DOHH2 (cell line): ENCODE measurements at regions not wholly inside any gene's neighbourhood (a gene's known extent, or its start where the extent isn't known, plus 50 kb on each side); places are given as distances from the start of the nearest gene placed in this dataset.

Source experiments
- H3F3A ChIP-seq: fragments of 200-600 bp; sonication (generic), shearing (Covaris generic); 2 replicates; pipeline ENCODE4 v1.6.0; 2016; ENCODE audit warnings: antibody characterized with exemption, mild to moderate bottlenecking; ENCODE audit not compliant: control insufficient read depth, insufficient read depth
- H3K27ac ChIP-seq: fragments of 200-600 bp; sonication (generic); 2 replicates; pipeline ENCODE4 v1.5.1; 2014; ENCODE audit warnings: low read depth, mild to moderate bottlenecking, low read length, moderate library complexity
- H3K27me3 ChIP-seq: fragments of 200-600 bp; sonication (generic); 2 replicates; pipeline ENCODE4 v1.6.1; 2014; ENCODE audit warnings: mild to moderate bottlenecking, low read length, mixed read lengths; ENCODE audit not compliant: control insufficient read depth
- H3K36me3 ChIP-seq: fragments of 200-600 bp; sonication (generic); 2 replicates; pipeline ENCODE4 v1.6.1; 2014; ENCODE audit warnings: mild to moderate bottlenecking, low read length, moderate library complexity, mixed read lengths; ENCODE audit not compliant: control insufficient read depth
- H3K4me1 ChIP-seq: fragments of 200-600 bp; sonication (generic); 2 replicates; pipeline ENCODE4 v1.6.1; 2014; ENCODE audit warnings: mild to moderate bottlenecking, low read length, mixed read lengths; ENCODE audit not compliant: control insufficient read depth
- H3K4me2 ChIP-seq: fragments of 200-600 bp; sonication (generic); 2 replicates; pipeline ENCODE4 v1.6.0; 2014; ENCODE audit warnings: mild to moderate bottlenecking, low read length, moderate library complexity
- H3K4me3 ChIP-seq: fragments of 200-600 bp; sonication (generic); 2 replicates; pipeline ENCODE4 v1.5.1; 2014; ENCODE audit warnings: mild to moderate bottlenecking, low read length, mixed read lengths
- H3K79me2 ChIP-seq: fragments of 200-600 bp; sonication (generic); 2 replicates; pipeline ENCODE4 v1.6.1; 2014; ENCODE audit warnings: mild to moderate bottlenecking, low read length, mixed read lengths; ENCODE audit not compliant: control insufficient read depth
- H3K9me2 ChIP-seq: fragments of 200-600 bp; sonication (generic); replicated peaks from 2 replicates; pipeline ENCODE4 v1.6.1; 2014; ENCODE audit warnings: mild to moderate bottlenecking, low read length, mixed read lengths; ENCODE audit not compliant: control insufficient read depth
- H3K9me3 ChIP-seq: fragments of 200-600 bp; sonication (generic); 2 replicates; pipeline ENCODE4 v1.6.1; 2014; ENCODE audit warnings: antibody characterized with exemption, low read length, mixed read lengths; ENCODE audit not compliant: control insufficient read depth, insufficient read depth
- H4K20me1 ChIP-seq: fragments of 200-600 bp; sonication (generic); 2 replicates; pipeline ENCODE4 v1.6.0; 2014; ENCODE audit warnings: low read depth, mild to moderate bottlenecking, antibody characterized with exemption, low read length, moderate library complexity; ENCODE audit not compliant: control insufficient read depth, insufficient read depth
- EZH2phosphoT487 ChIP-seq: fragments of 200-600 bp; sonication (generic); IDR thresholded peaks from 2 replicates; pipeline ENCODE4 v1.6.1; 2017; ENCODE audit warnings: borderline replicate concordance, mild to moderate bottlenecking, antibody characterized with exemption, low read length, moderate library complexity, mixed read lengths
- TF ChIP-seq, protein P1 (sequence below): fragments of 200-600 bp; sonication (generic); IDR thresholded peaks from one replicate; pipeline ENCODE4 v1.5.1; 2014; ENCODE audit warnings: antibody characterized with exemption, mild to moderate bottlenecking, low read depth, low read length; ENCODE audit not compliant: poor library complexity, severe bottlenecking

DNA sequence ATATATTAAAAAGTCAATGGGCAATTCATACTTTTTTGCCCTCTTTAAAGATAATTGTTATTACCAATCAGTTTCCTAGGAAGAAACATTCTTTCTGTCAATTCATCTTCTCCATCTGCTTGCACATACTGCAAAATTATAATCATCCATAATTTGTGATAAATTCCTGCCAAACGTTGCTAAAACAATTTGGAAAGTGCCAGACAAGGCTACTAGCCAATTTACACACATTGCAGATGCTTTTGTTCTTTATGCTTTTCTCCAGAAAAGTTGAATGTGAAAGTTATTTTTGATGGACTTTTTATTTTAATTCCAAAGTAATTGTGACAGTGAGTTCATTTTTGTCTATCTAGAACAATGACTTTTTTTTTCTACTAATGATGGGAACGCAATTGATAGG is 992.8 kb upstream of the ADGRL2 start:
- H3K27ac ChIP-seq = no peak overlapping the region
- no peaks in the 10 kb centered on the region for H3K79me2 ChIP-seq
- H3F3A ChIP-seq = no peaks in the 10 kb centered on the region
- H3K4me2 ChIP-seq = no peak overlapping the region
- TF ChIP-seq EZH2phosphoT487 = no peak
- TF ChIP-seq, protein P1, sequence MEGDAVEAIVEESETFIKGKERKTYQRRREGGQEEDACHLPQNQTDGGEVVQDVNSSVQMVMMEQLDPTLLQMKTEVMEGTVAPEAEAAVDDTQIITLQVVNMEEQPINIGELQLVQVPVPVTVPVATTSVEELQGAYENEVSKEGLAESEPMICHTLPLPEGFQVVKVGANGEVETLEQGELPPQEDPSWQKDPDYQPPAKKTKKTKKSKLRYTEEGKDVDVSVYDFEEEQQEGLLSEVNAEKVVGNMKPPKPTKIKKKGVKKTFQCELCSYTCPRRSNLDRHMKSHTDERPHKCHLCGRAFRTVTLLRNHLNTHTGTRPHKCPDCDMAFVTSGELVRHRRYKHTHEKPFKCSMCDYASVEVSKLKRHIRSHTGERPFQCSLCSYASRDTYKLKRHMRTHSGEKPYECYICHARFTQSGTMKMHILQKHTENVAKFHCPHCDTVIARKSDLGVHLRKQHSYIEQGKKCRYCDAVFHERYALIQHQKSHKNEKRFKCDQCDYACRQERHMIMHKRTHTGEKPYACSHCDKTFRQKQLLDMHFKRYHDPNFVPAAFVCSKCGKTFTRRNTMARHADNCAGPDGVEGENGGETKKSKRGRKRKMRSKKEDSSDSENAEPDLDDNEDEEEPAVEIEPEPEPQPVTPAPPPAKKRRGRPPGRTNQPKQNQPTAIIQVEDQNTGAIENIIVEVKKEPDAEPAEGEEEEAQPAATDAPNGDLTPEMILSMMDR = no peak
- H3K9me2 ChIP-seq = no peaks in the 10 kb centered on the region; the same call in 1 of the 2 replicates
- no peak overlapping the region for H3K4me3 ChIP-seq
- H3K4me1 ChIP-seq = no peaks in the 10 kb centered on the region
- H3K27me3 ChIP-seq = no peaks in the 10 kb centered on the region
- H3K36me3 ChIP-seq = no peaks in the 10 kb centered on the region
- no peaks in the 10 kb centered on the region for H3K9me3 ChIP-seq
- no peaks in the 10 kb centered on the region for H4K20me1 ChIP-seq

DNA sequence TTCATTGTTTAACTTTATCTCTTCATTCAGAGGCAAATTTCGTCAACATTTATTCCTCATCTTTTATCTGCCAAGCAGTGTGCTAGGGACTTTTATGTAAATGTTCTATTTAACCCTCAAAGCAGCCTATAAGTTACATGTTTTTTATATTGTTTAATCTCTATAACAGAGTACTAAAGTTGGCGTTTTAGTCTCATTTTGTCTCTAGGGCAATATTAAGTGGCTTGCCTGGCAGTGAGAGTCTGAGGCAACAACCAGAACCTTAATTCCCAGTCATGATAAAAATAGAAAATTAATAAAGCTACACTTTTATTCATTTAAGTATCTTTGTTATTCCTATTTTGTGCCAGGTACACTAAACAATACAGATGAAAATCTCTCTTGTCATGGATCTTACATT is 994.3 kb upstream of the ADGRL2 start:
- no peaks in the 10 kb centered on the region for H3K27me3 ChIP-seq
- H4K20me1 ChIP-seq = no peaks in the 10 kb centered on the region
- H3K9me2 ChIP-seq = no peaks in the 10 kb centered on the region; the same call in 1 of the 2 replicates
- H3K4me2 ChIP-seq = no peak overlapping the region
- no peak overlapping the region for H3K27ac ChIP-seq
- H3K4me1 ChIP-seq = no peaks in the 10 kb centered on the region
- no peaks in the 10 kb centered on the region for H3K9me3 ChIP-seq
- no peaks in the 10 kb centered on the region for H3F3A ChIP-seq
- H3K36me3 ChIP-seq = no peaks in the 10 kb centered on the region
- H3K79me2 ChIP-seq = no peaks in the 10 kb centered on the region
- no peak overlapping the region for H3K4me3 ChIP-seq
- TF ChIP-seq EZH2phosphoT487 = no peak
- TF ChIP-seq, protein P1 = no peak

DNA sequence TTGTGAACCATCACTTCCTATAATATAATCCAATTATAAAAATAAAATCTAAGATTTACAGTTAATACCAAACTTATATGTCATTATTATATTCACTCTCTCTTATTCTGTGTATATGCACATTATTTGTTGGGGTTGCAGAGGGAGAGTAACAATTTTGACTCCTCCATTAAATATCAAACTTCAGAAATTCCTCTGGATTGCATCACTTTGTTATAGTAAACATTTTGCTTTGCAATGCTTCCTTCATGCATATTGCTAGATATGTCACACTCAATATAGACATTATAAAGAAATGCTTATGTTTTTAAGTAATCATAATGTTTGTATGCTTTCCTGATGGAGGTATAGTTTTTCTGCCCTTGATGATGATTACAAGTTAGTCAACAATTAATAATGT is 999.0 kb upstream of the ADGRL2 start:
- H3F3A ChIP-seq = no peaks in the 10 kb centered on the region
- H3K9me3 ChIP-seq = no peaks in the 10 kb centered on the region
- H3K4me2 ChIP-seq = no peak overlapping the region
- no peak overlapping the region for H3K27ac ChIP-seq
- TF ChIP-seq EZH2phosphoT487 = no peak
- TF ChIP-seq, protein P1 = no peak
- no peaks in the 10 kb centered on the region for H4K20me1 ChIP-seq
- H3K4me3 ChIP-seq = no peak overlapping the region
- H3K27me3 ChIP-seq = no peaks in the 10 kb centered on the region
- no peaks in the 10 kb centered on the region for H3K4me1 ChIP-seq
- H3K36me3 ChIP-seq = no peaks in the 10 kb centered on the region
- no peaks in the 10 kb centered on the region for H3K79me2 ChIP-seq
- H3K9me2 ChIP-seq = no peaks in the 10 kb centered on the region

DNA sequence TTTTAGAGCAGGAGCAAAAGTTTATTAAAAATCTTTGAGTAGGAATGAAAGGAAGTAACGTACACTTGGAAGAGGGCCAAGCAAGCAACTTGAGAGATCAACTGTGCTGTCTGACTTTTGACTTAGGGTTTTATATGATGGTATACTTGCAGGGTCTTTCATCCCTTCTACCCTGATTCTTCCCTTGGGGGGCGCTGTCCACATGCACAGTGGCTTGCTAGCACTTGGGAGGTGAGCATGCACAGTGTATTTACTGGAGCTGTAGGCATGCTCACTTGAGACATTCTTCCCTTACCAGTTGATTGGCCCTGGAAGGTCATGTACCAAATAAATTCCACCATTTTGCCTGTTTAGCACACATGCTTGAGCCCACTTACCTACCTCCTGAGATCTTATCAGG is 1001.3 kb upstream of the ADGRL2 start:
- TF ChIP-seq, protein P1 = peak; percentile 11
- TF ChIP-seq EZH2phosphoT487 = no peak

More for the DNA sequence above, 1001.3 kb upstream of the ADGRL2 start:
- H3K4me3 ChIP-seq = no peak overlapping the region
- no peak overlapping the region for H3K4me2 ChIP-seq
- H3K27me3 ChIP-seq = no peaks in the 10 kb centered on the region
- H3K27ac ChIP-seq = no peak overlapping the region
- H3K36me3 ChIP-seq = no peaks in the 10 kb centered on the region
- no peaks in the 10 kb centered on the region for H3K9me3 ChIP-seq
- H3K4me1 ChIP-seq = no peaks in the 10 kb centered on the region
- H3K79me2 ChIP-seq = no peaks in the 10 kb centered on the region
- H4K20me1 ChIP-seq = no peaks in the 10 kb centered on the region
- no peaks in the 10 kb centered on the region for H3F3A ChIP-seq
- H3K9me2 ChIP-seq = no peaks in the 10 kb centered on the region
